Erythroblast (primary cell): ENCODE measurements at regions not wholly inside any gene's neighbourhood (a gene's known extent, or its start where the extent isn't known, plus 50 kb on each side); places are given as distances from the start of the nearest gene placed in this dataset.
"Not testable (repeated sequence)": the region's sequence is repeated elsewhere in the genome, so short reads cannot be mapped to it uniquely, and the experiment has no call there.

ENCODE experiments used
- DNase-seq, 2 experiments: peaks; one replicate each; lab custom pipeline; 2025; lab: John Stamatoyannopoulos, UW
- GATA1 ChIP-seq: IDR thresholded peaks from 2 replicates; pipeline ENCODE4 v1.6.1; 2011; ENCODE audit warnings: low read depth, mild to moderate bottlenecking, control low read depth, low read length, moderate library complexity
- POLR2A ChIP-seq: IDR thresholded peaks from 2 replicates; pipeline ENCODE4 v1.6.1; 2011; ENCODE audit warnings: mild to moderate bottlenecking, low read length

DNA sequence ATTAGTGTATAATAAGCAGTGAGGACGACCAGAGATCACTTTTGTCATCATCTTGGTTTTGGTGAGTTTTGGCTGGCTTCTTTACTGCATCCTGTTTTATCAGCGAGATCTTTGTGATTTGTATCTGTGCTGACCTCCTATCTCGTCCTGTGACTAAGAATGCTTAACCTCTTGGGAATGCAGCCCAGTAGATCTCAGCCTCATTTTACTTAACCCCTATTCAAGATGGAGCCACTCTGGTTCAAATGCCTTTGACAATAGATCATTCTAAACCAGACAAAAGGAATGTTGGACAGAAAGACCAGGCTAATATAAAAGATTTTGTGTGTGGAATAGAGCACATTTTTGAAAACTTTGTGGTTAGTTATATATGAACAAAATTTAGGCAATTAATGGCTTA, 618.5 kb upstream of the BCHE start:
- TF ChIP-seq GATA1 = no peak
- TF ChIP-seq POLR2A = no peak
- no peak for DNase-seq

DNA sequence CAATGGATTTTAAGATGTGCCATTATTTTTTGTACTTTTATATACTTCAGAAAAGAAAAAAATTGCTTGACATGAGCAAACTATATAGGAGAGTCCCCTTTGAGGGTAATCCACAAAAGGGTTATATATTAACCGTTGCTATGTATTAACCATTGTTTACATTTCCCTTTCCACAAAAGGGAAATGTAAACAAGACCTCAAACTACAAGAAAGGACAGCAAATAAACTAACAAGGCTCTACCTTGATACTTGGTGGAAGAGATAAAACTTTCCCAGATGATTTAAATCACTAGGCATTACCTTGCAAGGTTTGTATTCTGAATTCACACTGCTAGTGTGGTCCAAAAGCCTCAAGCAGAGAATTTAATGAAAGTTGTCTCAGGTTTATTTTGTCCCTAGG, 616.3 kb upstream of the BCHE start:
- TF ChIP-seq GATA1 (no peak), POLR2A (no peak)
- DNase-seq = no peak

DNA sequence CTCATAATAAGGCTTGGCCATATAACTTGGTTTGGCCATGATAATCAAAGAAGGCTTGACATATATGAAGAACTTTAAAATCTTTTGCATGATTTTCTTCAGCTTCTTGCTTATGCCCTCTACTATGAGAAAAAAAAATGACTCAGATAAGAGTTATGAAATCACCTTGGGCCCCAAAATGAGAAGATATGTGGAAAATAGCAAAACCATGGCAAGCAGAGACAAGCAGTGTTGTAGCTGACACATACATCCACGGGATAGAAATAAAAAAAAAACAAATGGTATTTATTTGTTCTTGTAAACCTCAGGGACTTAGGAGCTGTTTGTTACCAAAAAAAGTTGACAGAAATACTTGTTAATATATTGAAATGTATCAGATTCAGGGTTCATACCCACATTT, 614.8 kb upstream of the BCHE start:
- TF ChIP-seq GATA1 (no peak), POLR2A (no peak)
- DNase-seq = no peak

DNA sequence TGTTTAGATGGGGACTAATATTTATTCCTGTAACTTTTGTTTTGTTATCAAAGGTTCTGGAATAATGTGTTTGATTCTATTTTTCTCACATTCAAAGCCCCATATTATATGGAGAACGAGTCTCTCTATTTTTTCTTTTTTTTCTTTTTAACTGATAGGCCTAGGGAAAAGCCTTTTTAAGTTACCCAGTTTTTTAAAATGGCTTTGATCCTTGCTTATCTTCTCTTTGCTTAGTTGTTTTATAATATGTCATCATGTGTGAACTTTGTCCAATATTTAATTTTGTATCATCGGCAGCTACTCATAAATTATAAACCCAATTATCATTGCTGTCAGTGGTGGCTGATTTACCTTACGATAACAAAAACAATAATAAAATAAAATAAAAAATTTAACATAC, 610.3 kb upstream of the BCHE start:
- DNase-seq = no peak
- TF ChIP-seq POLR2A = no peak
- TF ChIP-seq GATA1 = no peak

DNA sequence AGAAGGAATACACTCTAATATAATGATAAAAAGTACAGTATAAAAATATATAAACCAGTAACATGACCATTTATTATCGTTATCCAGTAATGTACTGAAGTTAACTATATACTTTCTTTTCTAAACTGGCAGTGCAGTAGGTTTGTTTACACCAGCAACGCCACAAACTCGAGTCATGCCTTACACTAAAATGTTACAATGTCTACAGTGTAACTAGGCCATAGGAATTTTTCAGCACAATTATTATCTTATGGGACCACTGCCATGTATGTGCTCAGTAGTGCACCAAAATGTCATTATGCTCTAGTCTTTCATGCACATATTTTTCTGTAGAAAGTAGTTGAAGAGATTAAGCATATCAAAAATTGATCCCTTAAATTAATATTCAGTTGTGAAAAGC, 609.8 kb upstream of the BCHE start:
- DNase-seq = no peak
- TF ChIP-seq POLR2A (no peak), GATA1 (no peak)

DNA sequence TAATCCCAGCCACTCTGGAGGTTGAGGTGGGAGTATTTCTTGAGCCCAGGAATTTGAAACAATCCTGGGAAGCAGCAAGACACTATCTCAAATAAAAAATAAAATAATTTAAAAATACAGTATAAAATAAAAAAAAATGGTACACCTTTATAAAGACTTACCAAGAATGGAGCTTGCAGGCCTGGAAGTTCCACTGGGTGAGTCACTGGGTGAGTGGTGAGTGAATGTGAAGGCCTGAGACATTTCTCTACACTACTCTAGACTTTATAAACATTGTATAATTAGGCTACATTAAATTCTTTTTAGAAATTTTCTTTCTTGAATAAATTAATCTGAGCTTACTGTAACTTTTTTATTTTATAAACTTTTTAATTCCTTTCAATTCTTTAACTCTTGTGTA, 609.1 kb upstream of the BCHE start:
- no peak for DNase-seq
- no peak for TF ChIP-seq GATA1
- no peak for TF ChIP-seq POLR2A

DNA sequence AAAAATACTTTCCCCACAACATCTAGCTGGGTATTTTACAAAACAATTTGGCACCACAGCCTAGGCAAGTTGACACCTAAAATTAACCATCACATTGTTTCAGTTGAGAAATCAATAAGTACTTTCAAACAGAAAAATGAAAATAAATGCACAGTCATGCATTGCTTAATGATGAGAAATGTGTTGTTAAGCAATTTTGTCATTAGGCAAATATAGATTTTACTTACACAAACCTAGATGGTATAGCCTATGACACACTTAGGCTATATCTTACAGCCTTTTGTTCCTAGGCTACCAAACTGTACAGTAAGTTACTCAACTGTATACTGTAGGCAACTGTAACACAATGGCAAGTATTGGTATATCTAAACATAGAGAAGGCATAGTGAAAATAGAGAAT, 608.6 kb upstream of the BCHE start:
- no peak for DNase-seq
- no peak for TF ChIP-seq GATA1
- no peak for TF ChIP-seq POLR2A

DNA sequence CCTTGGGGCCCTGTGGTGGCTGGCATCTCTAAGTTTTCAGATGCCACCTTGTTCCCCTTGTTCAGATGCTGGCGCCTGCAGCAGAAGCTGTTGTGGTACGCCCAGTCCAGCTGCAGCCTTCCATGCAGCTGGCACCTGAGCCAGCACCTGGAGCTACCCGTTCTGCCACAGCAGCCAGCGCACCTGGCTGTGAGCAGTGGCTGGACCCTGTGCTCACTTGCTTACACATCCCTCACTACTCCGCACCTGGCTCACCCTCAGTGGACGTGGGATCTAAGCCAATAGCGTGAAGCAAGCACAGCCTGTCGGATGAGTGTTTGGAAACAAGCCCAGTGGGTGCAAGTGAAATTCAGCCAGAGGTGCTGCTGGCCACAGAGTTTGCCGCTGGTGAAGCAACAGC, 607.5 kb upstream of the BCHE start:
- DNase-seq = no peak
- TF ChIP-seq GATA1 = no peak
- TF ChIP-seq POLR2A = no peak

DNA sequence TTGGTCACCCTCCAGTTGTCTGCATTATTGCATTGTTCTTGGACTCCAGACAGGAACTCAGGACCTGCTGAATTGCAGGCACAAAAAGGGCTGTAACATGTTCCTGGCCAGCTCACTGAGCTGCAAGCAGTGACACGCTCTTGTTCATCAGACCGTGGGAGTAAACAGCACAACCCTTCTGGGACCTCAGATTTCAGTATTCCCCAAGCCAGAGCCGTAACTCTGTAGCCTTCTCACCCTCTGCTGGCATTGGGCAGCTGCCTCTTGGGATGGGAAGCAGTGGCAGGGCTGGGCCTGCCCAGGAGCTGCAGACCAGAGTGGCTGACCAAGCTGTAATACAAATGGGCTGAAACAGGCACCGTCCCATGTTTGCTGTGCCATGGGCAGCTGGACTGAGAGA, 607.1 kb upstream of the BCHE start:
- TF ChIP-seq POLR2A (no peak), GATA1 (no peak)
- no peak for DNase-seq

DNA sequence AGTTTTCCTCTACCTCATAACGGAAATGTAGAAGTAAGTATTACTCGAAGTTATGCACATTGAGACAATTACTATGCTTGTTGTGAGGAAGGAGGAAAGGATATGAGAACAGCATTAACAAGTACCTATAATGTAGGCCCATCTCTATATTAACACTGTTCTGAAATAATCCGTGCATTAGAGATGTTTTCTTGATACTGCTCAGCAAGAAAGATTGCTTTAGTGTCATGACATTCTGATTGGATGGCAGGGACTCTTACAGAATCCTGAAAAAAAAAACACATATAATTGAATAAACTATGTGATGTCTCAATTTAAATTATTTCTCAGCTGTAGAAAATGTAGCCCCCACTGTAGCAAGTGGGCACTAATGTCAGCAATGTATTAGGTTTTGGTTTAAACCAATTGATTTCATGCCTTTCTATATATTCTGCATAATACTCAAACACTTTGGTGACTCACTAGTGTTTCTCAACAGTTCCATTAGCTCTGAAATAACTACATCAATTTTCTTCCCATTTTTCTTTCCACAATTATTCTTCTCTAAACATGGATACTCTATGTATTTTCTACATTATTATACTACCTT, 598.3 kb upstream of the BCHE start:
- TF ChIP-seq GATA1 (no peak), POLR2A (no peak)
- no peak for DNase-seq

DNA sequence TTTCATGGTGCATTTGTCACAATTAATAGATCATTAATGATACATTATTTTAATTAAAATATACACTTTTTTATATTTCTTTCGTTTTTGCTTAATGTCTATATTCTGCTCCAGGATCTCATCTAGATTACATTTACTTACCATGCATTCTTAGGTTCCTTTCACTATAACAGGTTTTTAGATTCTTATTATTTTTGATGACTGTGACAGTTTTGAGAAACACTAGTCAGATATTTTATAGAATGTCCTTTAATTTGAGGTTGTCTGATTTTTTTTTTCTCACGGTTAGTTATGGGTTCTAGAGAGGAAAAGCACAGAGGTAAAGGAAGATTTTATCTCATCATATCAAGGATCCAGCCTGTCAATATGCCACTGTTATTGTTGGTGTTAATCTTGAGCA, 595.8 kb upstream of the BCHE start:
- no peak for DNase-seq
- no peak for TF ChIP-seq POLR2A
- TF ChIP-seq GATA1 = no peak

DNA sequence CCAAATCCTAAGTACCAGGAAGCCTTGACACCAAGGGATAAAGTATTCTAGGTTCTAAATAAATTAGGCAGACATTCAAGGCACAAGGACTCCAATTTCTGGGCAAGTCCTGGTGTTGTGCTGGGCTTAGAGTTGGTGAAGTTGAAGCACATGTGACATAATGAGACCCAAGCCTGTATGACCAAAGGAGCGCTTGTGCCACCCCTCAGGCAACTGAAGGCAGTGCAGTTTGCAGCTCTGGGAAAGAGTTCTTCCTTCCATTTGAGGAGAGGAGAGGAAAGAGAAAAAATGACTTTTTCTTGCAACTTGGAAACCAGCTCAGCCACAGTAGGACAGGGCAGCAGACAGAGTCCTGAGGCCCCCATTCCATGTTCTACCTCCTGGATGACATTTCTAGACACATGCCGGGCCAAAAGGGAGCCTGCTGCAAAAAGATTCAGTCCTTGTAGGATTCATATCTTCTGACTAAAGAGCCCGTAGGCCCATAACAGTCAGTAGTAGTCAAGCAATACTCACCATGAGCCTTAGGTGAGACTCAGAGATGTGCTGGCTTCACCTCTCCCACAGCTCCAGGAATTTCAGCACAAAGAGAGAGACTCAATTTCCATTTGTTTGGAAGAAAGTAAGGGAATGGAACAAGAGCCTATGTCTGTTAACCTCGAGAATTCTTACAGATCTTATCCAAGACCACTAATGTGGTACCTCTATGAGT, 588.8 kb upstream of the BCHE start:
- no peak for DNase-seq
- TF ChIP-seq POLR2A (no peak), GATA1 (no peak)

DNA sequence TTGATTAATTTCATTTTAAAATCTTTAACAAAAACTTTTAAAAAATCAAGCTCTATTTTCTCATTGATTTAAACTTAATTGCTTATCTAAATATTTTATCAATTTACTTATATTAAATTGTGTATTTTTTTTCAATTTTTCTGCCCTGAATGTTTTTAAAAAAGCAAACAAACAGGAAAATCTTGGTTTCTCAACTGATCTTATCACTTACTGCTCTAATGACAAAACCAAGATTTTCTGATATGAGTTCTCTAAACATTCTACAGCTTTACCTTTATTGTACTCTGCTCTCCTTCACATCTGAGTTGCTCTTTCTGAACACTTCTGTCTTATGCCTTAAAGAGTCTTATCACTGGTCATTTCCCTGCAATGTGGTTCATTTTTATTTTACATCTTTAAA, 587.8 kb upstream of the BCHE start:
- TF ChIP-seq POLR2A (no peak), GATA1 (no peak)

DNA sequence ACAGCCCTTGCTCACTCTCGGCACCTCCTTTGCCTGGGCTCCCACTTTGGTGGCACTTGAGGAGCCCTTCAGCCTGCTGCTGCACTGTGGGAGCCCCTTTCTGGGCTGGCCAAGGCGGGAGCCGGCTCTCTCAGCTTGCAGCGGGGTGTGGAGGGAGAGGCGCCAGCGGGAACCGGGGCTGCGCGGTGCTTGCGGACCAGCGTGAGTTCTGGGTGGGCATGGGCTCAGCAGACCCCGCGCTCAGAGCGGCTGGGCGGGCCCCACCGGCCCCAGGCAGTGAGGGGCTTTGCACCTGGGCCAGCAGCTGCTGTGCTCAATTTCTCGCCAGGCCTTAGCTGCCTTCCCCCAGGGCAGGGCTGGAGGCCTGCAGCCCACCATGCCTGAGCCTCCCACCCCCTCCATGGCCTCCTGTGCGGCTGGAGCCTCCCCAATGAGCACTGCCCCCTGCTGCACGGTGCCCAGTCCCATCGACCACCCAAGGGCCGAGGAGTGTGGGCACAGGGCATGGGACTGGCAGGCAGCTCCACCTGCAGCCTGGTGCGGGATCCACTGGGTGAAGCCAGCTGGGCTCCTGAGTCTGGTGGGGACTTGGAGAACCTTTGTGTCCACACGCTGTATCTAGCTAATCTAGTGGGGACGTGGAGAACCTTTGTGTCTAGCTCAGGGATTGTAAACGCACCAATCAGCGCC, 586.7 kb upstream of the BCHE start:
- not testable (repeated sequence) for DNase-seq

More for the DNA sequence above, 587.8 kb upstream of the BCHE start:
- DNase-seq = no peak

DNA sequence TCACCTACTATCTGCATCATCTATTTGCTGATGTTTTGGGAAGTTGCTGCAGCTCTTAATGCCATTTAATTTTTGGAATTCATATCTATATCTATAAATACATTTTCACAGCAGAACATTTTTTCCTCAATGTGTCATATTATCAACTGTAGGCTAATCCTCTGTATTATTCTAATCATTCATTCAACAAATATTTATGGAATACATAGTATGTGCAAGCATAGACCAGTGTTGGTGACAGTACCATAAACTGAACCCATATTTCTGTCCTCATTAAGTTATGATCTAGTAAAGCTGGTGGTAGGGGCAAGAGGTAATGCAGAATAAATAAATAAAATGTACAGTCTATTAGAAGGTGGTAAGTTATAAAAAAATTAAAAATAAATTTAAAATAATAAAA, 585.3 kb upstream of the BCHE start:
- DNase-seq = no peak
- no peak for TF ChIP-seq GATA1
- TF ChIP-seq POLR2A = no peak
